Muscle of leg (tissue), 3 donors: ENCODE measurements at regions not wholly inside any gene's neighbourhood (a gene's known extent, or its start where the extent isn't known, plus 50 kb on each side); places are given as distances from the start of the nearest gene placed in this dataset.
"Not testable (repeated sequence)": the region's sequence is repeated elsewhere in the genome, so short reads cannot be mapped to it uniquely, and the experiment has no call there.

ENCODE experiments used
- DNase-seq: peaks from one replicate; pipeline ENCODE4 v3.0.0; 2013
- H3K27ac ChIP-seq: one replicate; pipeline ENCODE4 v1.5.1; 2013; ENCODE audit warnings: mild to moderate bottlenecking, low read length, control low read depth
- H3K27me3 ChIP-seq: one replicate; pipeline ENCODE4 v1.6.1; 2013; ENCODE audit warnings: low read length; ENCODE audit not compliant: control insufficient read depth, insufficient read depth
- H3K36me3 ChIP-seq: one replicate; pipeline ENCODE4 v1.6.1; 2013; ENCODE audit warnings: low read length; ENCODE audit not compliant: control insufficient read depth, insufficient read depth
- H3K4me1 ChIP-seq: one replicate; pipeline ENCODE4 v1.6.1; 2013; ENCODE audit warnings: low read length; ENCODE audit not compliant: control insufficient read depth, insufficient read depth
- H3K4me3 ChIP-seq: one replicate; pipeline ENCODE4 v1.5.1; 2013; ENCODE audit warnings: low read length, control low read depth
- H3K9me3 ChIP-seq: replicated peaks from 2 replicates; pipeline ENCODE4 v1.6.1; 2013; ENCODE audit warnings: low read depth, low read length; ENCODE audit not compliant: control insufficient read depth
- WGBS: methylation state at CpG from one replicate; pipeline ENCODE4 v1.1.5; 2013; ENCODE audit warnings: missing lambda C conversion rate; ENCODE audit not compliant: insufficient coverage; 5-methylcytosine and 5-hydroxymethylcytosine counted together

DNA sequence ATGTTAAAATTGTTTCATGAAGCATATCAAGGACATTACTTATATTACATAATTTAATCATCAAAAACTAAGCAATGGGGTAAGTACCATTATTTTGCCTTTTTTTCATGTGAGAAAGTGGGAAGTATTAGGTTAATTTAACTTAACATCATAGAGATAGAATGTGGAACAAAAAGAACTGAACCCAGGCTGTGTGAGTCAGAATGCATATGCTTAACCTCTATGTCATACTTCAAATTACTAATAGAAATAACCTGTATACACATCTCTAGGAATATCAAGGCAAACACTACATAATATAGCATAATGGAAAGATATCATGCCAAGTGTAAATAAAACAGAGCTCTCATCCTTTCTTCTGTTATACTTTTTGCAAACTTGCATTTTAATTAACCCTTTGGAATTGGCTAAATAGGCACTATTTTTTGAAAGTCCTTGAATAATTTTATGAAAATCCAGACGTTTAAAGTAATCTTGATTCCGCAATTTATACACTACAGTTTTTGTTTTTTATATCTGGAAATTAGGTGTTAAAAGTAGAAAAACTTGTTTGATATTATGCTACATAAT is 777.7 kb downstream of the SLC6A15 start:
- Histone ChIP-seq H3K4me3 (no peak overlapping the region), H3K4me1 (no peaks in the 10 kb centered on the region), H3K36me3 (no peaks in the 10 kb centered on the region), H3K27ac (no peak overlapping the region), H3K9me3 (no peaks in the 10 kb centered on the region), H3K27me3 (no peaks in the 10 kb centered on the region)
- WGBS, result no CpG with 5 or more reads among the region's 2 CpGs
- DNase-seq, result no peak

DNA sequence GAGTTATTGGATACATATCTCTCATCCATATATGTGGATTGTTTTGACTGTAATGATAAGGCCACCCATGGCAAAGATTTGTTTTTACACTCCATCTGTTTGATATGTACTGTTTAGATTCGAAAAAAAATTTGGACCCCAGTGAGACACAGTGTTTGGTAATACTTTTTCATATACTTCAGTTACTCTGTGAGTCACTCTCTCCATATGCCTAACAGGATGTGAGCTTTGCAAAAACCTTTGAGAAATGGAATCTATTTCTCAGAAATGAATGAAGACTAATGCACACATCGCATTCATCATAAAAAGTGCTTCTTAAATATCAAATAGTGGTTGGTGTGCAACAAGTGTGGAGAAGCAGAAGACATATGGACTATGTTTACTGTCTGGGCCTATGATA is 781.5 kb downstream of the SLC6A15 start:
- peak; percentile 77 for DNase-seq
- Histone ChIP-seq H3K27ac (no peak overlapping the region), H3K27me3 (no peaks in the 10 kb centered on the region), H3K9me3 (no peaks in the 10 kb centered on the region), H3K4me1 (no peaks in the 10 kb centered on the region), H3K36me3 (no peaks in the 10 kb centered on the region), H3K4me3 (no peak overlapping the region)
- no CpG with 5 or more reads among the region's 2 CpGs for WGBS

DNA sequence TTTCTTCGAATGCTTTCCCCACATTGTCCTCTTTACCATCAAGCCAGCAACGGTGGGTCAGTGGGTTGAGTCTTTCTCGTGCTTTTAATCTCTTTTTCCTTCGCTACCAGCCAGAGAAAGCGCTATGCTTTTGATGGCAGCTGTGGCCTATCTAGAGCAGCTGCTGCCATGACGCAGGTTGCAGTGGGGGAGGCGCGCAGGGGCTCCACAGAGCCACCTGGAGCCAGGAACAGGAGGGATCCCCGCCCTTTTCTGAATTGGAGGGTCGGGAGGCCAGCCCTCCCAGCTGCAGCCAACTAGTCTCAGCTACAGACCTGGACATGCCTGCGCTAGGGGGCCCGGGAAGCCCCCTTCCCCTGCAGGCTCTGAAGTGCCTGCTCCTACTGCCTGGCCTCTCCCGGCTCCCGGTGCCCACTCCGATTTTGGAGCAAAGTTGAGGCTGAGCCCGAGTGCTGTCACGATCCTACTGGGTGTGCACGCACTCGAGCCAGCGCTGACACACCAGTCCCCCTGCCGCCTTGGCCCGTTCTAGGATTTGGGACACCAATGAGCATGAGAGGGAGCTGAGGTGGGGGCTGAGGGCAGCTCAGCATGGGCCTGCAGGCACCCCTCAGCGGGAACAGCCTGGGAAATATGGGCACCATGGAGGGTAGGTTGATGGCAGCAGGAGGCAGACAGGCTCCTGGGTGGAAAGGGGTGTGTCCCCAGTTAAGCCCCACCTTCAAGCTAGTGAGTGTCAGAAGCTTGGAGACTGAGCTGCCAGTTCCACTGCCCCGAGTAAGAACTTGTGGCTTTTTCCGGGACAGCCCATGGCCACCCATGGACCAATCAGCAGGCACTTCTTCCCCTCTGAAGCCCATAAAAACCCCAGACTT is 784.2 kb downstream of the SLC6A15 start:
- no peaks in the 10 kb centered on the region for H3K36me3 ChIP-seq
- H3K9me3 ChIP-seq, result no peaks in the 10 kb centered on the region
- H3K4me1 ChIP-seq, result no peaks in the 10 kb centered on the region
- 85% methylated on average over 22 of the region's 25 CpGs for whole genome bisulfite sequencing
- H3K27ac ChIP-seq, result no peak overlapping the region
- H3K27me3 ChIP-seq, result no peaks in the 10 kb centered on the region
- DNase-seq, result no peak
- H3K4me3 ChIP-seq, result no peak overlapping the region

DNA sequence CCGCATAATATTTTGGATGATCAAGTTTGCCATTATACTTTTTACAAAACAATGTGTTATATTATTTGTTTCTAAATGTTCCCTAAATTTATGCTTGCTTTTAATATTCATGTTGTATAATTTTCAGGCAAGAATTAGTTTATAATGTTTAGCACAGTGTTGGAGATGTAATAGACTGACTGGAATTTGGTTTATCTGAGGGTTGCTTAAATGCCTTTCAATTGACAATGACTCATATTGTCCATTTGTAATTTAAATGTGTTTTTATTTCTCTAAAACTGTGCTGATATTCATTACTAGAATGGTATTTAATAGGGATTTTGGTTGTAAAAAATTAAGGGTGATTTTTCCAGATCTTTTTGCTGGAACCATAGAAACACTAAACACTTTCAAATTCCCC is 788.4 kb downstream of the SLC6A15 start:
- H3K27me3 ChIP-seq, result no peaks in the 10 kb centered on the region
- DNase-seq, result no peak
- H3K36me3 ChIP-seq, result no peaks in the 10 kb centered on the region
- WGBS, result no CpG with 5 or more reads among the region's 1 CpG
- no peaks in the 10 kb centered on the region for H3K9me3 ChIP-seq
- H3K27ac ChIP-seq, result no peak overlapping the region
- H3K4me3 ChIP-seq, result no peak overlapping the region
- H3K4me1 ChIP-seq, result no peaks in the 10 kb centered on the region

DNA sequence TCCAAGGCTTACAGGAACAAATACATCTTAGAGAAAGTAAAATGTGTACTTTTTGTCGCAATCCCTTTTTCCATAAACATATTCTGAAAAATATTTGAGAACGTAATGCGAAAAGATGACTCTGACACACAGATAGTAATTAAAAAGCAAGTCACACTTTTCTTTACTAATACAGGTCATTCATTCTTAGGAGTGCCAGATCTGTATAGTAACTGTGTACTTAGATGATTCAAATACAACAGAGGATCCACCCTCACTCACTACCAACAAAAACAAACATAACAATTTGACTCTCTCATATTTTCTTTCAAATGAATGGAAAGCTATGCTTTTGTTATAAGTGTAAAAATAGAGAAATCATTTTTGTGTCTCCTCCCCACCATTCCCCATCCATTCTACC is 795.4 kb downstream of the SLC6A15 start:
- H3K4me3 ChIP-seq, result no peak overlapping the region
- H3K9me3 ChIP-seq, result no peaks in the 10 kb centered on the region
- no peaks in the 10 kb centered on the region for H3K27me3 ChIP-seq
- H3K4me1 ChIP-seq, result no peaks in the 10 kb centered on the region
- H3K36me3 ChIP-seq, result no peaks in the 10 kb centered on the region
- no peak for DNase-seq
- WGBS, result no CpG with 5 or more reads among the region's 3 CpGs
- H3K27ac ChIP-seq, result no peak overlapping the region

DNA sequence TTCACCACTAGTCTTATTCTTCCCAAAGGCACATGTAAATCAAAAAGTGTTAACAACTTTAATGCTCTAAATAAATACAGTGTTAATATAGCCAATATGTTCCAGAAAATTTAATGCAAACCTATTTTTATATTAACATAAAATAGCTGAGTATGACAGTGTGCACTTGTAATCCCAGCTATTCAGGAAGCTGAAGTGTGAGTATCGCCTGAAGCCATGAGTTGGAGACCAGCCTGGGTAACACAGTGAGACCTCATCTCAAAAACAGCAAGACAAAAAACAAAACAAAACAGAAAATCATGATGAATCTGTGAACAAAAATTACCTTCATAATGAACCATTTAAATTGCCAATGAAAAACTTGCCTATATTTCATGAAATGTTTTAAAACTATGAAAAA is 798.9 kb downstream of the SLC6A15 start:
- no peak overlapping the region for H3K4me3 ChIP-seq
- no peaks in the 10 kb centered on the region for H3K36me3 ChIP-seq
- DNase-seq, result no peak
- H3K27me3 ChIP-seq, result no peaks in the 10 kb centered on the region
- H3K4me1 ChIP-seq, result no peaks in the 10 kb centered on the region
- no peak overlapping the region for H3K27ac ChIP-seq
- H3K9me3 ChIP-seq, result no peaks in the 10 kb centered on the region
- WGBS, result no CpG with 5 or more reads among the region's 1 CpG

DNA sequence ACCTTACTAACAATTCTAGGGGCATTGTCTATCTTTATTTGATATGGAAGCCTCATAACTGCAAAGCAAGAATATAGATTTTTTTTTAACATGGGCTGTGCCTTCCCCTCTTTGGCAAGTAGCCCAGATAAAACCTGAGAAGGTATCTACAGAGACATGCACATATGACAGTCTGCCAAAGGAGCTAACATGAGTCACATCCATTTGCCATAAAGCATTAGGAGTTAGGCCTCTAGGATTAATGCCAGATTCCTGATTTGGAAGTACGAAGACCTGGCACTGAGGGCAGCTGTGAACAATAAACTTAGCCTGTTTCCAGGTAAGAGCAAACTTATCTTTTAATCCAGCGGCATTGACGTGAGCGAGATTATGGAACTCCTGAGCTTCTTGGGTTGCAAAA is 808.7 kb downstream of the SLC6A15 start:
- not testable (repeated sequence) for H3K27me3 ChIP-seq, H3K27ac ChIP-seq, H3K4me3 ChIP-seq, H3K36me3 ChIP-seq, DNase-seq, H3K4me1 ChIP-seq
- H3K9me3 ChIP-seq, result peaks cover 21% of the 10 kb centered on the region
- WGBS, result 83% methylated on average over 4 of the region's 4 CpGs

DNA sequence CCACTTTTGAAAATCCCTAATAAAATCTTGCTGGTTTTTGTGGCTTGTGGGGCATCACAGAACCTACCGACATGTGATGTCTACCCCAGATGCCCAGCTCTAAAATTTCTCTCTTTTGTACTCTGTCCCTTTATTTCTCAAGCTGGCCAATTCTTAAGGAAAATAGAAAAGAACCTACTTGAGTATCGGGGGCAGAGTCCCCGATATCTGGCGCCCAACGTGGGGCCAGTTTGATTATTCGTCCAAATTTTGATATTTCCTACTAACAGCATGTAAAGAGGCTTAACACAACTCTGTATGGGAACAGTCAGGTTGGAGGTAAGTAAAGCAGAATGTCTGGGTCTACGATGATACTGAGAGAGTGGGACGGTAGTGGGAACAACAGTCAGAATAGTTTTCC is 810.6 kb downstream of the SLC6A15 start:
- WGBS, result 100% methylated on average over 3 of the region's 8 CpGs
- not testable (repeated sequence) for H3K4me1 ChIP-seq, DNase-seq, H3K4me3 ChIP-seq, H3K27me3 ChIP-seq, H3K36me3 ChIP-seq, H3K27ac ChIP-seq
- H3K9me3 ChIP-seq, result peaks cover 23% of the 10 kb centered on the region

DNA sequence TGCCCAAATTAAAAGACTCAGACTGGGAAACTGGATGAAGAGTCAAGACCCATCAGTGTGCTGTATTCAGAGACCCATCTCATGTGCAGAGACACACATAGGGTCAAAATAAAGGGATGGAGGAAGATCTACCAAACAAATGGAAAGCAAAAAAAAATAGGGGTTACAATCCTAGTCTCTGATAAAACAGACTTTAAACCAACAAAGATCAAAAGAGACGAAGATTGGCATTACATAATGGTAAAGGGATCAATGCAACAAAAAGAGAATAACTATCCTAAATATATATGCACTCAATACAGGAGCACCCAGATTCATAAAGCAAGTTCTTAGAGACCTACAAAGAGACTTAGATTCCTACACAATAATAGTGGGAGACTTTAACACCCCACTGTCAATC is 813.0 kb downstream of the SLC6A15 start:
- not testable (repeated sequence) for H3K27ac ChIP-seq, H3K4me1 ChIP-seq, H3K27me3 ChIP-seq, DNase-seq, H3K36me3 ChIP-seq, H3K4me3 ChIP-seq
- WGBS, result no CpG with 5 or more reads among the region's 1 CpG
- H3K9me3 ChIP-seq, result peaks cover 23% of the 10 kb centered on the region

DNA sequence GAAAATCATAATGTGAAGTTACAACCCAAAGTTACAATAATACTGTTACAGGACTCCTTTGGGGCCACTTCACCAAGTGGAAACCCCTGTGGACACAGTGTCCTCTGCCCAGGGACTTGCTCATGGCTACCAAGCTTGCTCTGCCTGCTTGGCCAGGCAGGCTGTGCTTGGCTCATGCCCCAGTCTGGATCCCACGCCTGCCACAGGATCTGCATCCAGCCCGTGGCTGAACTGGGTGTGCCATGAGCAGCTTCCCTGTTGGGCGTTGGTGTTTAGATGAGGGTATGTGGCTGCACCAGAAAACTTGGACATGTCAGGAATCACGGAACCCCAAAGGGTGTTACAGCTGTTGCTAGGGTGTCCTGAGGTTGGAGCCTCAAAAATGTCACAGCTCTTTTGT is 820.9 kb downstream of the SLC6A15 start:
- Histone ChIP-seq H3K4me1 (no peaks in the 10 kb centered on the region), H3K27ac (no peak overlapping the region), H3K36me3 (no peaks in the 10 kb centered on the region), H3K27me3 (no peaks in the 10 kb centered on the region), H3K4me3 (no peak overlapping the region), H3K9me3 (no peaks in the 10 kb centered on the region)
- DNase-seq, result no peak
- 88% methylated on average over 3 of the region's 4 CpGs for WGBS
